NCI-H748 (cell line): ENCODE measurements at regions not wholly inside any gene's neighbourhood (a gene's known extent, or its start where the extent isn't known, plus 50 kb on each side); places are given as distances from the start of the nearest gene placed in this dataset.
"Not testable (repeated sequence)": the region's sequence is repeated elsewhere in the genome, so short reads cannot be mapped to it uniquely, and the experiment has no call there.

ENCODE experiments used
- DNase-seq: peaks from one replicate; lab custom pipeline; 2025; ENCODE audit not compliant: unreplicated experiment; lab: John Stamatoyannopoulos, UW

DNA sequence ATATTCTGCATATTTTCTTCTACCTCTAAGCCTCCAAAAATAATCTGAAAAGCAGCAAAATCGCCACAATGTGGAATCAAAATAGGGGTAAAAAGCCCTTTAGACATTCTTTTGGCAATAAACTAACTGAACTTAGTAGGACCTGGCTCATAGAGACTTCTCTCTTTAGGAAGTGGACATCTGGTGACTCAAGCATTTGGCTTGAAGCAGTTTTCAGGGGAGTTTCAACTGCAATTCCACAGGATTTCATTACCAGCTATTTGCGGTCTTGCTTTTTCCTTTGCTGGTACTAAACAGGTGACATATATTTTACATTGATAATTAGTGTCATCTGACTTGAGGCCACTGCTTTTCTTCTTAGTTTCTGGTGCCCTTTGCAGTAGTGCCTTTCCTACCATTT is 173.2 kb upstream of the FBN2 start:
- DNase-seq = no peak

- DNase-seq = no peak
Observed at GRCh38 chr5:128714551-128714950, 176.5 kb upstream of the FBN2 start.

GRCh38 chr5:128722551-128722950 is 184.5 kb upstream of the FBN2 start:
- no peak for DNase-seq

- not testable (repeated sequence) for DNase-seq
Observed at GRCh38 chr5:128730021-128730420, 192.0 kb upstream of the FBN2 start.

GRCh38 chr5:128735656-128736055 is 197.6 kb upstream of the FBN2 start:
- not testable (repeated sequence) for DNase-seq

- DNase-seq = no peak
Observed at GRCh38 chr5:128736553-128736952, 198.5 kb upstream of the FBN2 start.

DNA sequence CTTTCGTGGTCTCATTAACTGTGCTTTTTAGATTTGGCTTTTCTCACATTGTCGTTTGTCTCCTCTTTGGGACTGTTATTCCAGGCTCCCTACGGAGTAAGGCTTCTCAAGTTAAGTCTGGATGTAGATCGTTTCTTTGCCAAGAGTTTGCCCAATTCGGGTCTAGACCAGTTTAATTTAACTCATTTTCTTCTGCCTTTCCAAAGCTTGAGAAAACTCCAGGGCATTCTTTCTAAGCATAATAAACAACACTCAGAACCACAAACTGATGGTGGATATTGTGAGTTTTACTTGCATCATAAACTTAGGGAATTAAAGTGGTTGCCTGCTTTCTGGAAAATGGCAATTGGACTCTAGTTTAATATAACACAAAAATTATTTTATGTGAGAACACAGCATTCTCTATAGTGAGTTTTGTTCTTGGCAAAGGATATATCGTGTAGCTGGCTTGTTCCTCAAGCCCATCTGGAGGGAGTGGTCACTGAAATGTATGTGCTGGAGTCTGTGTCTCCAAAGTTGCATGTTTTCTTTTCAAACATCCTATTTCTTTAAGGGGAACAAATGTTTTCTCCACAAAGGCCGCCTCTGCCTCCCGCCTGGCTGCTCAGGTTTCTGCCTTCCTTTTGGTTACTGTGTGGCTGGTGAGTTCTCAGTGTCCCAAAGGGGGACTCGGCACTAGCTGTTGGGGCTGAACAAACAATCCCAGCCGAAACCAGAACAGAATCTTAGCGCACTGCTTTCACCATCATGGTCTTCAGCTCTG is 211.3 kb upstream of the FBN2 start:
- DNase-seq = no peak

- no peak for DNase-seq
Observed at GRCh38 chr5:128750155-128750554, 212.1 kb upstream of the FBN2 start.

DNA sequence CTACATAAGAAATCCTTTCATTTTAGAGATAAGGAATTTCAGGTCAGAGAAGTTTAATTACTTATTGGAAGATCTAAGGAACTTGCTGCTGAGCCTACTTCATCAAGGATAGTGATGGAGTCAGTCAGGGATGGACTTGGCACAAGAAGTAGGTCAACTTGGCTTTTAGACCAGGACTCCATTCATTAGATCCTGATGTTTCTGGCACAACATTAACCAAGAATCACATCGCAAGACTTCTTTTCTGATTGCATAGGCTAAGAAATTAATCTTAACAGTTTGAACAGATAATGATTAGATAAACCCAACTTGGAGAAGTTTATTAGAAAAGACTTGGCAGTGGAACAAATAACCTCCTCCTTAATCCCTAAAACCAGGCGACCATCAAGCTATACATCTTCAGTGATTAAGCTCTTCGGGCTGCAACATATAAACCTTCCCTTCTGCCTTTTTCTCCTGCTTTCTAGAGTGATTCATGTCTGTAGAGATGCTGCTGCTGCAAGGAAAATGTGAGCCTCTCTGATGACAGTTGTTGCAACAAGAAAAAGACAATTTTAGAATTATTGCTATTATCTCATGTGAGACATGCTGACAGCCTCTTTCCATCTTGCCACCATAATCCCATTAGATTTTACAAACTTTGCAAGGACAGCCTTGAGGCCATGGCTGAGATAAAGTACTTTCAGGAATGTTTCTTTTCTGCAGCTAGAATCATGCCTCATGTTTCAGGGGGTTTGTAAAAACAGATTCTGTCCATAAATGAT is 207.9 kb upstream of the SLC27A6 start:
- DNase-seq = no peak

DNA sequence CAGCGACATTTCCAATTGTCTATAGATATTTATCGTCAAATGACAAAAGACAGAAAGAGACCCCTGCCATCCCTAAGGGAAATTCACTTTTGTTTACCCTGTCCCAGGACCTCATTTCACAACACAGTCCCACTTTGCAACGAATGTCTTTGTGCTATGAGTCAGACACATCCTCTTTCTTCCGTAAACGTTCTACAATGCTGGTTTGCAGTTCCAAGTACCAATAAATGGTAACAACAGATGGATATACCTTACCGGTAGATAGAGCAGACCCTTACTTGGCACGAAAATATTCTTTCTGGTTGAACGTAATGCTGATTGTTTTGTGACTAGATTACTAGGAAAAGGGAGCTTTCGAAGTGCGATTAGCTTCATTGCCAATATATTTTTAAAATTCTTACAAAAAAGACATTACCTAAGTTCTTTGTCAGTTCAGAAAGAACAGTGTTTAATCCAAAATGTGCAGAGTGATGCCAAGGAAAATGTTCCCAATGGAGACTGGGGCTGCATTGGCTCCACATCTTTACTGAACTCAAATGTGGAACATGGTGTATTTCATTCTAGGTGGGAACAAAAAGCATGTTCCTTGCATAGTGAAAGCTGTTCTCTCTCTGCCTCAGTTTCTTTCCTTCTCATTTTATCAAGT is 202.5 kb upstream of the SLC27A6 start:
- DNase-seq = no peak

DNA sequence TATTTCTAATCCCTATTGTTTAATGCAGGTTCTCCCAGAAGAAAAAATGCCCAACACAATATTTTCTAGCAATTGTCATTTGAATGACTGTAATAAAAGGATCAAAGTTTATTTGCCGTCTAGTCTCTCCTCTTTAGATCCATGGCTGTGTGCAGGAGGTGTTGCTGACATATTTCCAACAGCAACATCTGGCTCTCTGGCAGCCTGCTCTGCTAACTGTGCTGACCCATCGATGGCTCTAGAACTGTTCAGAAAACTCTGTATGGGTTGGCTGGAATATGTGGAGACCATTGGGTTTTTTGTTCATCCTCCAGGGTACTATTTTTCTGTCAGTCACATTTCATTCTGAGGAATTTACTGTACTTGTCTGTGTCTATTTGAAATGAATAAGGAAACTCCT is 202.0 kb upstream of the SLC27A6 start:
- no peak for DNase-seq

- no peak for DNase-seq
Observed at GRCh38 chr5:128764601-128765310, 200.5 kb upstream of the SLC27A6 start.

GRCh38 chr5:128765448-128766061 is 199.7 kb upstream of the SLC27A6 start:
- no peak for DNase-seq

DNA sequence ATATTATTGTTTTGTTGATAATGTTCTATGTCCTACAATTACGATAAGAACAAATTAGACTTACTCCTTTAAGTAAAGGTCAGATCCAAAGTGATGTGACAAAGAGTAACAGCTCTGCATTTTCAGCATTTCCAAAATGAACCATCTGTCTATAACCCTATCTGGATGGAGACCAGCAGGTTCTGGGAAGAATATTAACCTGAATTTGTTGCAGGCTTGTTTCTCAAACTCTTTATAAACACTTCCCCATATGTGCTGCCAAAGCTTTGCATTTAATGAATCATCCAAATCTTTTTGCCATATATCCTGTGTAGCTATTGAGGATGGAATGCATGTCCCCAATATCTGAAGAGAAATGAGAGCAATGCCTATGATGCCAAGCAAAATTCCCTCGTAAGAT is 198.9 kb upstream of the SLC27A6 start:
- no peak for DNase-seq

DNA sequence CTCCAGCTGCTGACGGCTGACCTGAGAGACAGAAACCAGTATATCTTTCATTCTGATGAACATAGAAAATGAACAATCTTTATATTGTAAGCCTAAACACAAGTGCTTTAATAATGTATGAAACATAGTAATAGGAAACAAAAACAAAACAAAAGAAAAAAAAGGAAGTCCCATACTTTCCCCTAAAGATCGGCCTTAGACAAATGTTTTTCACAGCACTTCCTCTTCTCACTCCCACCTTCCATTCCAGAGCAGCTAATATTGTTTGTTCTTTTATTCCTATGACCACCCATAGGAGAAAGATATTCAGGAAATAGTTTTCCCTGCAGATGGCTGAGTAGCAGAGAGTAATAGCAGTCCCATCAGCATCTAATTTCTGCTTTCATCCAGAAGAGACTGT is 194.4 kb upstream of the SLC27A6 start:
- no peak for DNase-seq

- DNase-seq = no peak
Observed at GRCh38 chr5:128772356-128772755, 192.9 kb upstream of the SLC27A6 start.

GRCh38 chr5:128773378-128773777 is 191.9 kb upstream of the SLC27A6 start:
- DNase-seq = no peak

DNA sequence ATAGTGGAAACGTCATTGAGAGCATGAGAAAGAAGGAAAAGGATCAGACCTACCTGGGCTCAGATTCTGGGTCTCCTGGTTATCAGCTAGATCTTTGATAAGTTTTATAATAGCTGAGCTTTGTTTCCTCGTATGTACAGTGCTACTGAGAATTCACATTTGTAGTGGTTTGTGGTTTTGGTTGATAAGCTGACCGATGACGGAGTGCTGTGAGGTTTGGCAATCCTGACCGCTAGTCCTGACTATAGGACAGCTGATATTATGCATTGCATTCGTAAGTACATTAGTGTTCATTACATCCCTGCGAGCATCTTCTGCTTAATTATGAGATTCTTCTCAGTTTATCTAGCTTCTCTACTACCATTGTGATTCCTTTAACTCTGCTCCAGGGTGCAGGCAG is 190.7 kb upstream of the SLC27A6 start:
- DNase-seq = no peak

DNA sequence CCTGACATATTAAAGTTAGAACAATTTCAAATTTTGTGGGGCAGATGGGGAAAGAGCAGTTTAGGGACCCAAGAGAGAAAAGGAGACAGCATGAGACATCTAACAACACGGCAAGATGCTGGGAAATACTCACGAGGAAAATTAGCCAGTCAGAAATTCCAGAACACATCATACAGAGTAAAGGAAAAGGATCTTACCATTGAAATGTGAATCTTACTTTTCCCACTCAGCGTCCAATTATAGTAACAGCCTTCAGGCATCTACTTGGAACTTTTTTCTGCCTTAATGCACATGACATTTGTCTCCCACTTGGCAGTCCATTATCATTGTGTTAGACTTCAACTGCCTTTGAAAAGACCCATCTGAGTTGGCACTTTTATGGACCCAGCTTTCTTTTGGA is 189.7 kb upstream of the SLC27A6 start:
- DNase-seq = no peak

- no peak for DNase-seq
Observed at GRCh38 chr5:128777052-128777451, 188.2 kb upstream of the SLC27A6 start.

GRCh38 chr5:128778474-128778873 is 186.8 kb upstream of the SLC27A6 start:
- no peak for DNase-seq
